ENCODE measurements at regions not wholly inside any gene's neighbourhood (a gene's known extent, or its start where the extent isn't known, plus 50 kb on each side); places are given as distances from the start of the nearest gene placed in this dataset.

DNA sequence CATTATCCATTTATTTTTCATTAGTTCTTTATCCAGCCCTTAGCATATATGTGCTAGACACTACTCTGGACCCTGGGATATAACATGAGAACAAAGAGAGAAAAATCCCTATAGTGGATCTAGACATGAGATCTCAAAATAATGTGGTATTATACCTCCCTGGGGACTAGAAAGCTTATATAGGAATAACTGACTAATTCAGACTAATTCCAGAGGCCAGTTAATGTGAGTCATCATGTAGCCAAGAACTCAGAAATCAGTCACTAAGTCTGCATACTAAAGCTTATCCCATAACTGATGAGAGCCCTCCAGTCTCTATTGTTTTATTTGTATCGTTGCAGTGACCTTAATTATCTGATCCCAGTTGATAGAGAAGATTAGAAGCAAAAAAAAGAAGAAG, 267.1 kb upstream of the RGS6 start:
- TF ChIP-seq POLR2AphosphoS5 (IDR thresholded peaks at IDR 0.05) (no peak), POLR2A (IDR thresholded peaks at IDR 0.05) (no peak), EP300 (IDR thresholded peaks at IDR 0.05) (no peak)
- TF ChIP-seq, protein P1, sequence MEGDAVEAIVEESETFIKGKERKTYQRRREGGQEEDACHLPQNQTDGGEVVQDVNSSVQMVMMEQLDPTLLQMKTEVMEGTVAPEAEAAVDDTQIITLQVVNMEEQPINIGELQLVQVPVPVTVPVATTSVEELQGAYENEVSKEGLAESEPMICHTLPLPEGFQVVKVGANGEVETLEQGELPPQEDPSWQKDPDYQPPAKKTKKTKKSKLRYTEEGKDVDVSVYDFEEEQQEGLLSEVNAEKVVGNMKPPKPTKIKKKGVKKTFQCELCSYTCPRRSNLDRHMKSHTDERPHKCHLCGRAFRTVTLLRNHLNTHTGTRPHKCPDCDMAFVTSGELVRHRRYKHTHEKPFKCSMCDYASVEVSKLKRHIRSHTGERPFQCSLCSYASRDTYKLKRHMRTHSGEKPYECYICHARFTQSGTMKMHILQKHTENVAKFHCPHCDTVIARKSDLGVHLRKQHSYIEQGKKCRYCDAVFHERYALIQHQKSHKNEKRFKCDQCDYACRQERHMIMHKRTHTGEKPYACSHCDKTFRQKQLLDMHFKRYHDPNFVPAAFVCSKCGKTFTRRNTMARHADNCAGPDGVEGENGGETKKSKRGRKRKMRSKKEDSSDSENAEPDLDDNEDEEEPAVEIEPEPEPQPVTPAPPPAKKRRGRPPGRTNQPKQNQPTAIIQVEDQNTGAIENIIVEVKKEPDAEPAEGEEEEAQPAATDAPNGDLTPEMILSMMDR (IDR thresholded peaks at IDR 0.05): no peak

Measured in sigmoid colon (tissue), 4 donors.